ENCODE measurements at regions not wholly inside any gene's neighbourhood (a gene's known extent, or its start where the extent isn't known, plus 50 kb on each side); places are given as distances from the start of the nearest gene placed in this dataset.

- DNase-seq = no peak
Observed at GRCh38 chr2:133774654-133775015, 206.4 kb upstream of the NCKAP5 start.

GRCh38 chr2:133776936-133777573 lies 208.8 kb upstream of the NCKAP5 start:
- no peak for DNase-seq

- no peak for DNase-seq
Observed at GRCh38 chr2:133777574-133777960, 209.3 kb upstream of the NCKAP5 start.

- no peak for DNase-seq
Observed at GRCh38 chr2:133780099-133780996, 212.1 kb upstream of the NCKAP5 start.

GRCh38 chr2:133780997-133781513 lies 212.8 kb upstream of the NCKAP5 start:
- DNase-seq = no peak

GRCh38 chr2:133787207-133787606 lies 218.9 kb upstream of the NCKAP5 start:
- DNase-seq = no peak

GRCh38 chr2:133787651-133788050 lies 219.4 kb upstream of the NCKAP5 start:
- DNase-seq = no peak

GRCh38 chr2:133788386-133788785 lies 220.1 kb upstream of the NCKAP5 start:
- DNase-seq = no peak

- DNase-seq = no peak
Observed at GRCh38 chr2:133789743-133790142, 221.5 kb upstream of the NCKAP5 start.

GRCh38 chr2:133790711-133791110 lies 222.4 kb upstream of the NCKAP5 start:
- DNase-seq = no peak

GRCh38 chr2:133791191-133791590 lies 222.9 kb upstream of the NCKAP5 start:
- no peak for DNase-seq

- no peak for DNase-seq
Observed at GRCh38 chr2:133792223-133792622, 224.0 kb upstream of the NCKAP5 start.

GRCh38 chr2:133794114-133794513 lies 225.9 kb upstream of the NCKAP5 start:
- DNase-seq = no peak

GRCh38 chr2:133801946-133802345 lies 233.7 kb upstream of the NCKAP5 start:
- DNase-seq = no peak

- no peak for DNase-seq
Observed at GRCh38 chr2:133802409-133803039, 234.3 kb upstream of the NCKAP5 start.

GRCh38 chr2:133806564-133806963 lies 238.3 kb upstream of the NCKAP5 start:
- no peak for DNase-seq

- DNase-seq = no peak
Observed at GRCh38 chr2:133809485-133809884, 241.2 kb upstream of the NCKAP5 start.

GRCh38 chr2:133810559-133810958 lies 242.3 kb upstream of the NCKAP5 start:
- no peak for DNase-seq

- no peak for DNase-seq
Observed at GRCh38 chr2:133811409-133812125, 243.3 kb upstream of the NCKAP5 start.

GRCh38 chr2:133812826-133813617 lies 244.8 kb upstream of the NCKAP5 start:
- no peak for DNase-seq

GRCh38 chr2:133814890-133815289 lies 246.6 kb upstream of the NCKAP5 start:
- no peak for DNase-seq

GRCh38 chr2:133816037-133816436 lies 247.8 kb upstream of the NCKAP5 start:
- no peak for DNase-seq

All from activated CD4-positive, alpha-beta T cell treated with anti-CD3 and anti-CD28 coated beads, Interleukin-2, amount 50 U/mL, for 4 hours (primary cell).